ENCODE measurements at regions not wholly inside any gene's neighbourhood (a gene's known extent, or its start where the extent isn't known, plus 50 kb on each side); places are given as distances from the start of the nearest gene placed in this dataset.

DNA sequence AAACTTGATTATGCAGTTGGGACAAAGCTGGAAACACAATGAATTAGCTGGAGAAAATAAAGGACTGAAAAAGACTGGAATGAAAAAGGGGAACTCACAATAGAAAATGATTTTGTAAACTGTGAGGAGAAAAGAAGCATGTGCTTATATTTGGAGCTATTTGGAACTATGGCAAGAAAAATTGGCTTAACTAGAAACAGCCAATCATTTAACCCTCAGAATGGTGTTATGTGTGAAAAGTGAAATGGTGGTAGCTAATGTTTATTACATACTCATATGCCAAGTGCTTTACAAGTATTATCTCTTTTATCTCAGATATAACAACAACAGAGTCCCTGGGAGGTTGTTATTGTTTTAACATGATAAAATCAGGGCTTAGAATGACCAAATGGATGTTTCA is 583.1 kb upstream of the SEL1L start:
- Mint-ChIP-seq H3K4me3 (no peak overlapping the region), H3K36me3 (ENCODE audit: low read depth) (no peaks in the 10 kb centered on the region), H3K27ac (no peak overlapping the region), H3K9me3 (peaks cover 10% of the 10 kb centered on the region), H3K27me3 (no peaks in the 10 kb centered on the region), H3K4me1 (ENCODE audit: low read depth) (no peaks in the 10 kb centered on the region)
- Histone ChIP-seq H3K4me3 (ENCODE audit: low read length) (no peak overlapping the region), H3K4me1 (ENCODE audit: insufficient read depth, low read length) (no peaks in the 10 kb centered on the region), H3K27ac (ENCODE audit: low read depth in 1 of 2, low read length in 2 of 2) (no peak overlapping the region), H3K27me3 (ENCODE audit: control insufficient read depth in 1 of 2, insufficient read depth in 2 of 2, low read length in 2 of 2) (no peaks in the 10 kb centered on the region), H3K9me3 (ENCODE audit: control insufficient read depth in 1 of 2, insufficient read depth in 1 of 2, low read length in 2 of 2) (no peaks in the 10 kb centered on the region), H3K36me3 (ENCODE audit: insufficient read depth, low read length) (no peaks in the 10 kb centered on the region)
- ChIA-PET CTCF (no interaction called here), POLR2A (no interaction called here)
- TF ChIP-seq, protein P1, sequence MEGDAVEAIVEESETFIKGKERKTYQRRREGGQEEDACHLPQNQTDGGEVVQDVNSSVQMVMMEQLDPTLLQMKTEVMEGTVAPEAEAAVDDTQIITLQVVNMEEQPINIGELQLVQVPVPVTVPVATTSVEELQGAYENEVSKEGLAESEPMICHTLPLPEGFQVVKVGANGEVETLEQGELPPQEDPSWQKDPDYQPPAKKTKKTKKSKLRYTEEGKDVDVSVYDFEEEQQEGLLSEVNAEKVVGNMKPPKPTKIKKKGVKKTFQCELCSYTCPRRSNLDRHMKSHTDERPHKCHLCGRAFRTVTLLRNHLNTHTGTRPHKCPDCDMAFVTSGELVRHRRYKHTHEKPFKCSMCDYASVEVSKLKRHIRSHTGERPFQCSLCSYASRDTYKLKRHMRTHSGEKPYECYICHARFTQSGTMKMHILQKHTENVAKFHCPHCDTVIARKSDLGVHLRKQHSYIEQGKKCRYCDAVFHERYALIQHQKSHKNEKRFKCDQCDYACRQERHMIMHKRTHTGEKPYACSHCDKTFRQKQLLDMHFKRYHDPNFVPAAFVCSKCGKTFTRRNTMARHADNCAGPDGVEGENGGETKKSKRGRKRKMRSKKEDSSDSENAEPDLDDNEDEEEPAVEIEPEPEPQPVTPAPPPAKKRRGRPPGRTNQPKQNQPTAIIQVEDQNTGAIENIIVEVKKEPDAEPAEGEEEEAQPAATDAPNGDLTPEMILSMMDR (IDR thresholded peaks at IDR 0.05), result no peak
- ATAC-seq (ENCODE audit: poor library complexity) (no peak), DNase-seq (no peak)
- intact Hi-C loops (cut with DNase I, micrococcal nuclease), result no loop called here

DNA sequence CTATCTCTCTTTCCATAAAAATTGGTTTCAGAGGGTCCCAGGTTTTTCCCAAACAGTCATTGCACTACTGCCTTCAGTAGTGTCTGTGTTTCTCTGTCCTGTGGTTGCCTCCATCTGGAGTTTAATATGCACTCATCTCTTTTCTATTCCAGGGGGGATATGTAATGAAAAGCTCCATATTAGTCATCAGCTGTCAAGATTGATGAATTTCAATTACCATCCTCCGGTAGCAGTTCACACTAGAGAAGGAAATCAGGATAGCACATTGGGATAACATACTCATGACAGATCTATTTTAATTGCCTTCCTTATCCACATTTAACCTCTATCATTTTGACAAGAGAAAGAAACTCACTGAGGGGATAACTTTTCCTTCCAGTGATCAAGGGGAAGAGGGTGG is 589.0 kb upstream of the SEL1L start:
- Histone ChIP-seq H3K4me1 (ENCODE audit: insufficient read depth, low read length) (no peaks in the 10 kb centered on the region), H3K36me3 (ENCODE audit: insufficient read depth, low read length) (no peaks in the 10 kb centered on the region), H3K4me3 (ENCODE audit: low read length) (no peak overlapping the region), H3K9me3 (ENCODE audit: control insufficient read depth in 1 of 2, insufficient read depth in 1 of 2, low read length in 2 of 2) (no peaks in the 10 kb centered on the region), H3K27me3 (ENCODE audit: control insufficient read depth in 1 of 2, insufficient read depth in 2 of 2, low read length in 2 of 2) (no peaks in the 10 kb centered on the region), H3K27ac (ENCODE audit: low read depth in 1 of 2, low read length in 2 of 2) (no peak overlapping the region)
- ATAC-seq (ENCODE audit: poor library complexity) (no peak), DNase-seq (no peak)
- H3K36me3 Mint-ChIP-seq (ENCODE audit: low read depth), result no peaks in the 10 kb centered on the region
- no peak overlapping the region for H3K4me3 Mint-ChIP-seq
- ChIA-PET POLR2A (no interaction called here), CTCF (no interaction called here)
- TF ChIP-seq, protein P1 (IDR thresholded peaks at IDR 0.05), result no peak
- H3K27ac Mint-ChIP-seq, result no peak overlapping the region
- no peaks in the 10 kb centered on the region for H3K27me3 Mint-ChIP-seq
- H3K4me1 Mint-ChIP-seq (ENCODE audit: low read depth), result no peaks in the 10 kb centered on the region
- H3K9me3 Mint-ChIP-seq, result peaks cover 6% of the 10 kb centered on the region
- intact Hi-C loops (cut with DNase I, micrococcal nuclease), result no loop called here

DNA sequence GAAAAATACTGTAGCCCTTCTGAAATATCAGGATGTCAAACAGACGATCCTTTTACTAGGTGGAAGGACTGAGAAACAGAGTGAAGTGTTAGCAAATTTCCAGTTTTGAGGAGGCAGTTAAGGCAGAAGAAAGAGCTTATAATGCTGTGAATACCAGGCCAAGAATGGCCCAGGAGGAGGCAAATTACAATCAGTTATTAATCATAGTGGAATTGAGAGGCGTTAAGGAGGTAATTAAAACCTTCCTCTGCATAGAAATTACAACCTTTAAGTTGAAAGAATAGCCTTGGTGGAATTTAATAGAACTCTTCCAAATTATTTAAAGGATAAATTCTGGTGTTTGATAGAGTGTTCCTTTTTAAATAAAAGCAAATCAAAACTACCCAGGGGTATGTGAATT is 590.9 kb upstream of the SEL1L start:
- DNase-seq (no peak), ATAC-seq (ENCODE audit: poor library complexity) (no peak)
- POLR2A ChIA-PET, result no interaction called here
- no peak overlapping the region for H3K4me3 Mint-ChIP-seq
- Histone ChIP-seq H3K4me3 (ENCODE audit: low read length) (no peak overlapping the region), H3K27me3 (ENCODE audit: control insufficient read depth in 1 of 2, insufficient read depth in 2 of 2, low read length in 2 of 2) (no peaks in the 10 kb centered on the region), H3K27ac (ENCODE audit: low read depth in 1 of 2, low read length in 2 of 2) (no peak overlapping the region), H3K36me3 (ENCODE audit: insufficient read depth, low read length) (no peaks in the 10 kb centered on the region), H3K4me1 (ENCODE audit: insufficient read depth, low read length) (no peaks in the 10 kb centered on the region), H3K9me3 (ENCODE audit: control insufficient read depth in 1 of 2, insufficient read depth in 1 of 2, low read length in 2 of 2) (no peaks in the 10 kb centered on the region)
- H3K9me3 Mint-ChIP-seq, result peaks cover 2% of the 10 kb centered on the region
- TF ChIP-seq, protein P1 (IDR thresholded peaks at IDR 0.05), result no peak
- CTCF ChIA-PET, result no interaction called here
- no peak overlapping the region for H3K27ac Mint-ChIP-seq
- H3K27me3 Mint-ChIP-seq, result no peaks in the 10 kb centered on the region
- H3K36me3 Mint-ChIP-seq (ENCODE audit: low read depth), result no peaks in the 10 kb centered on the region
- intact Hi-C loops (cut with DNase I, micrococcal nuclease), result no loop called here
- no peaks in the 10 kb centered on the region for H3K4me1 Mint-ChIP-seq (ENCODE audit: low read depth)

Measured in CD4-positive, alpha-beta T cell (primary cell).